ENCODE measurements at regions not wholly inside any gene's neighbourhood (a gene's known extent, or its start where the extent isn't known, plus 50 kb on each side); places are given as distances from the start of the nearest gene placed in this dataset.
"Not testable (repeated sequence)": the region's sequence is repeated elsewhere in the genome, so short reads cannot be mapped to it uniquely, and the experiment has no call there.

DNA sequence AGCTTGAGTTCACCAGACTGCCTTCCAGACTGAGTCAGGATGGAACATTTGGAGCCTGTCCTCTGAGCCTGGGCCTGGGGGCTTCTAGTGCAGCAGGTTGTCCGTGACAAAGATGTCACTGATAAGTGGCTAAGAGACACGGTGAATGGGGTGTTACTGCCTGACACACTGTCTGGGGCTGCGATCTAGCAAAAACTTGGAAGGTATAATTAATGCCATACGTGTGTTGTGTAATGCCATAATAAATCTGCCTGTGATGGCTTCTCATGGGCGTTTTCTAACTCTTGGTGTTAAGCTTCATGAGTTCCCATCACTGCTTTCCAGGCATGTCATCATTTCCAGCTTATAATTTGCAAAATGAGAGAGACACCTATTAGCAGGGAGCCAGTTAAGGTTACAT is 215.4 kb downstream of the UTP18 start:
- TF ChIP-seq ZNF670 (tag by site-specific recombination; IDR thresholded peaks at IDR 0.05; ENCODE audit: low read depth) (no peak), SP7 (tag by site-specific recombination; IDR thresholded peaks at IDR 0.05) (peak; percentile 93), ZNF521 (tag by site-specific recombination; IDR thresholded peaks at IDR 0.05) (no peak)
- TF ChIP-seq, protein P1, sequence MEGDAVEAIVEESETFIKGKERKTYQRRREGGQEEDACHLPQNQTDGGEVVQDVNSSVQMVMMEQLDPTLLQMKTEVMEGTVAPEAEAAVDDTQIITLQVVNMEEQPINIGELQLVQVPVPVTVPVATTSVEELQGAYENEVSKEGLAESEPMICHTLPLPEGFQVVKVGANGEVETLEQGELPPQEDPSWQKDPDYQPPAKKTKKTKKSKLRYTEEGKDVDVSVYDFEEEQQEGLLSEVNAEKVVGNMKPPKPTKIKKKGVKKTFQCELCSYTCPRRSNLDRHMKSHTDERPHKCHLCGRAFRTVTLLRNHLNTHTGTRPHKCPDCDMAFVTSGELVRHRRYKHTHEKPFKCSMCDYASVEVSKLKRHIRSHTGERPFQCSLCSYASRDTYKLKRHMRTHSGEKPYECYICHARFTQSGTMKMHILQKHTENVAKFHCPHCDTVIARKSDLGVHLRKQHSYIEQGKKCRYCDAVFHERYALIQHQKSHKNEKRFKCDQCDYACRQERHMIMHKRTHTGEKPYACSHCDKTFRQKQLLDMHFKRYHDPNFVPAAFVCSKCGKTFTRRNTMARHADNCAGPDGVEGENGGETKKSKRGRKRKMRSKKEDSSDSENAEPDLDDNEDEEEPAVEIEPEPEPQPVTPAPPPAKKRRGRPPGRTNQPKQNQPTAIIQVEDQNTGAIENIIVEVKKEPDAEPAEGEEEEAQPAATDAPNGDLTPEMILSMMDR (tag by site-specific recombination; IDR thresholded peaks at IDR 0.05), result no peak
- ChIA-PET CTCF (interaction anchor here (0.7 to 2.5 kb wide), 3 partner anchors 12 to 68 kb away, joined by 3 to 10 read pairs (median 3); no protein-coding TSS in a partner anchor), POLR2A (no interaction called here)
- H3K36me3 ChIP-seq (ENCODE audit: control insufficient read depth in 2 of 2, insufficient read depth in 1 of 2, low read length in 2 of 2), result no peaks in the 10 kb centered on the region
- H3K27ac ChIP-seq (ENCODE audit: extremely low read depth, low read depth, low read length), result no peak overlapping the region
- no peaks in the 10 kb centered on the region for H3K9me3 ChIP-seq (ENCODE audit: control insufficient read depth, insufficient read depth, low read depth, low read length)
- H3K4me1 ChIP-seq (ENCODE audit: control insufficient read depth, insufficient read depth, low read length), result no peaks in the 10 kb centered on the region
- no peak overlapping the region for H3K4me3 ChIP-seq (ENCODE audit: low read depth, low read length)

DNA sequence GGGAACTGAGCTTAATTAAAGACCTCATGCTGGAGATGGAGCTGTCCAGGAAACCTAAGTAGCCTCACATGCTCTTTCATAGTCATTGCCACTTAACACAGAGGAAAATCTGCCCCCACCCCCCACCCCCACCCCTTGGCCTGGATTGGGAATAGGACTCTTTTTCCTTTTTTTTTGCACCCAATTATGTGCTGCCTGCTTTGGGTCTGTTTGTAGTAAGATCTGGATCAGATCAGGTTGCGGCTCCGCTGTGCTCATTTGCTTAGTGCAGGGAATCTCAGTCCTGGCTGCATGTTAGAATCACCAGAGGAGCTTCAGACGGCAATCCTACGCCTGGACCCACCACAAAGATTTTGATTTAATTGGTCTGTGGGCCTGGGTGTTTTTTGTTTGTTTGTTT is 219.0 kb downstream of the UTP18 start:
- Histone ChIP-seq H3K27ac (ENCODE audit: extremely low read depth, low read depth, low read length) (no peak overlapping the region), H3K36me3 (ENCODE audit: control insufficient read depth in 2 of 2, insufficient read depth in 1 of 2, low read length in 2 of 2) (no peaks in the 10 kb centered on the region), H3K4me1 (ENCODE audit: control insufficient read depth, insufficient read depth, low read length) (no peaks in the 10 kb centered on the region), H3K9me3 (ENCODE audit: control insufficient read depth, insufficient read depth, low read depth, low read length) (no peaks in the 10 kb centered on the region; the same call in 1 of the 2 replicates), H3K4me3 (ENCODE audit: low read depth, low read length) (no peak overlapping the region)
- TF ChIP-seq GLI4 (tag by site-specific recombination; IDR thresholded peaks at IDR 0.05), result no peak
- no peak for TF ChIP-seq ZNF785 (tag by site-specific recombination; IDR thresholded peaks at IDR 0.05)
- TF ChIP-seq PRDM1 (tag by site-specific recombination; IDR thresholded peaks at IDR 0.05), result no peak
- no peak for TF ChIP-seq ZNF202 (tag by site-specific recombination; IDR thresholded peaks at IDR 0.05; ENCODE audit: borderline replicate concordance)
- TF ChIP-seq ZNF48 (tag by site-specific recombination; IDR thresholded peaks at IDR 0.05), result no peak
- TF ChIP-seq GLIS1 (tag by site-specific recombination; IDR thresholded peaks at IDR 0.05), result no peak
- TF ChIP-seq SP3 (tag by site-specific recombination; IDR thresholded peaks at IDR 0.05), result no peak
- no peak for TF ChIP-seq GFI1B (tag by site-specific recombination; IDR thresholded peaks at IDR 0.05)
- no peak for TF ChIP-seq HOXC10 (CRISPR knock-in tag; IDR thresholded peaks at IDR 0.05)
- no peak for TF ChIP-seq ZNF624 (tag by site-specific recombination; IDR thresholded peaks at IDR 0.05)
- POLR2A ChIA-PET, result no interaction called here
- CTCF ChIA-PET, result interaction anchor here (1.0 to 1.4 kb wide), 5 partner anchors 8 to 182 kb away, joined by 3 to 5 read pairs (median 4); no protein-coding TSS in a partner anchor

DNA sequence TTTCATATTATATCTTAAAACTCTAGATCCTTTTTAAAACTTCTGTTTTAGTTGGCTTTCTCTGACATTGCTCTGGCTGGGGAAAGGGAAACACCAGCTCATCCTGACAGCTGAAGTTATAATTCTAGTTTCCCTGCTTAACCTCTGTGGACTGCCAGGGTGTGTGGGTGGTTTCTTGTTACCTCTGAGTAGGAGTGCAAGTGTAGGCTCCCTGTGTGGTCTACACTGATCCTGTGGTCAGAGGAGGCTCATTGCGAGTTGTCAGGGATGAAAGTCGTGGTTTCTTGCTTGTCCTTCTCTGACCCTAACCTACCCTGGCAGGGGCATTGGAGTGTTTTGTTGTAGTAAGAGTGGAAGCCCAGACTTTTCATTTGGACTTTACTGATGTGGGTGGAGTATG is 221.0 kb downstream of the UTP18 start:
- Histone ChIP-seq H3K4me1 (ENCODE audit: control insufficient read depth, insufficient read depth, low read length) (no peaks in the 10 kb centered on the region), H3K9me3 (ENCODE audit: control insufficient read depth, insufficient read depth, low read depth, low read length) (no peaks in the 10 kb centered on the region; the same call in 1 of the 2 replicates), H3K27ac (ENCODE audit: extremely low read depth, low read depth, low read length) (no peak overlapping the region), H3K36me3 (ENCODE audit: control insufficient read depth in 2 of 2, insufficient read depth in 1 of 2, low read length in 2 of 2) (no peaks in the 10 kb centered on the region), H3K4me3 (ENCODE audit: low read depth, low read length) (no peak overlapping the region)
- TF ChIP-seq ZSCAN5A (tag by site-specific recombination; IDR thresholded peaks at IDR 0.05) (no peak), ZSCAN16 (tag by site-specific recombination; IDR thresholded peaks at IDR 0.05) (no peak), ZNF398 (tag by site-specific recombination; IDR thresholded peaks at IDR 0.05) (no peak), ZFHX2 (tag by site-specific recombination; conservative IDR thresholded peaks at IDR 0.05) (peak; percentile 67), GFI1B (tag by site-specific recombination; IDR thresholded peaks at IDR 0.05) (no peak), EGR2 (tag by site-specific recombination; IDR thresholded peaks at IDR 0.05; ENCODE audit: low read depth) (peak; percentile 26; the same call in 1 of the 2 replicates), ZNF223 (tag by site-specific recombination; IDR thresholded peaks at IDR 0.05) (no peak), OVOL3 (tag by site-specific recombination; IDR thresholded peaks at IDR 0.05) (no peak), ZNF266 (tag by site-specific recombination; IDR thresholded peaks at IDR 0.05; ENCODE audit: low read depth) (no peak), ZNF600 (tag by site-specific recombination; IDR thresholded peaks at IDR 0.05) (no peak), MYNN (tag by site-specific recombination; IDR thresholded peaks at IDR 0.05; ENCODE audit: borderline replicate concordance) (no peak)
- TF ChIP-seq, protein P2, sequence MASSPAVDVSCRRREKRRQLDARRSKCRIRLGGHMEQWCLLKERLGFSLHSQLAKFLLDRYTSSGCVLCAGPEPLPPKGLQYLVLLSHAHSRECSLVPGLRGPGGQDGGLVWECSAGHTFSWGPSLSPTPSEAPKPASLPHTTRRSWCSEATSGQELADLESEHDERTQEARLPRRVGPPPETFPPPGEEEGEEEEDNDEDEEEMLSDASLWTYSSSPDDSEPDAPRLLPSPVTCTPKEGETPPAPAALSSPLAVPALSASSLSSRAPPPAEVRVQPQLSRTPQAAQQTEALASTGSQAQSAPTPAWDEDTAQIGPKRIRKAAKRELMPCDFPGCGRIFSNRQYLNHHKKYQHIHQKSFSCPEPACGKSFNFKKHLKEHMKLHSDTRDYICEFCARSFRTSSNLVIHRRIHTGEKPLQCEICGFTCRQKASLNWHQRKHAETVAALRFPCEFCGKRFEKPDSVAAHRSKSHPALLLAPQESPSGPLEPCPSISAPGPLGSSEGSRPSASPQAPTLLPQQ (tag by site-specific recombination; IDR thresholded peaks at IDR 0.05), result no peak
- ChIA-PET CTCF (interaction anchor here (0.7 kb wide), 1 partner anchor 290 kb away, joined by 3 read pairs; no protein-coding TSS in a partner anchor), POLR2A (no interaction called here)

- H3K4me3 ChIP-seq (ENCODE audit: low read depth, low read length); H3K9me3 ChIP-seq (ENCODE audit: control insufficient read depth, insufficient read depth, low read depth, low read length); CTCF ChIA-PET; H3K36me3 ChIP-seq (ENCODE audit: control insufficient read depth in 2 of 2, insufficient read depth in 1 of 2, low read length in 2 of 2); POLR2A ChIA-PET; H3K27ac ChIP-seq (ENCODE audit: extremely low read depth, low read depth, low read length); H3K4me1 ChIP-seq (ENCODE audit: control insufficient read depth, insufficient read depth, low read length): not testable (repeated sequence)
These were observed 221.9 kb downstream of the UTP18 start for GRCh38 chr17:51482248-51482647.
